AG20443 (cell line): ENCODE measurements at regions not wholly inside any gene's neighbourhood (a gene's known extent, or its start where the extent isn't known, plus 50 kb on each side); places are given as distances from the start of the nearest gene placed in this dataset.
A peak's percentile ranks its signal among the peaks of the same experiment; 100 is the strongest.

ENCODE experiments used
- DNase-seq: peaks from one replicate; pipeline ENCODE4 v3.0.0; 2012; ENCODE audit warnings: low spot score, mixed read lengths

GRCh38 chr9:117860849-117861248 is 156.6 kb downstream of the TLR4 start:
- peak; percentile 20 for DNase-seq

- DNase-seq: no peak
Observed at GRCh38 chr9:117864385-117865057, 160.3 kb downstream of the TLR4 start.

- no peak for DNase-seq
Observed at GRCh38 chr9:117868594-117868993, 164.4 kb downstream of the TLR4 start.

GRCh38 chr9:117869287-117869686 is 165.1 kb downstream of the TLR4 start:
- DNase-seq: no peak

- DNase-seq: no peak
Observed at GRCh38 chr9:117869712-117870111, 165.5 kb downstream of the TLR4 start.

- no peak for DNase-seq
Observed at GRCh38 chr9:117873664-117874063, 169.5 kb downstream of the TLR4 start.

- DNase-seq: no peak
Observed at GRCh38 chr9:117875886-117876285, 171.7 kb downstream of the TLR4 start.

- DNase-seq: no peak
Observed at GRCh38 chr9:117882171-117882570, 178.0 kb downstream of the TLR4 start.

- no peak for DNase-seq
Observed at GRCh38 chr9:117886616-117887015, 182.4 kb downstream of the TLR4 start.

- DNase-seq: no peak
Observed at GRCh38 chr9:117887383-117887782, 183.2 kb downstream of the TLR4 start.

GRCh38 chr9:117887941-117888340 is 183.7 kb downstream of the TLR4 start:
- no peak for DNase-seq

GRCh38 chr9:117903453-117903852 is 199.2 kb downstream of the TLR4 start:
- no peak for DNase-seq

GRCh38 chr9:117906763-117907162 is 202.6 kb downstream of the TLR4 start:
- no peak for DNase-seq

- no peak for DNase-seq
Observed at GRCh38 chr9:117907420-117907819, 203.2 kb downstream of the TLR4 start.

GRCh38 chr9:117916291-117916690 is 212.1 kb downstream of the TLR4 start:
- DNase-seq: no peak

- no peak for DNase-seq
Observed at GRCh38 chr9:117917873-117918272, 213.7 kb downstream of the TLR4 start.

- no peak for DNase-seq
Observed at GRCh38 chr9:117919538-117919937, 215.3 kb downstream of the TLR4 start.

- DNase-seq: no peak
Observed at GRCh38 chr9:117926031-117926658, 221.9 kb downstream of the TLR4 start.

GRCh38 chr9:117927354-117927753 is 223.2 kb downstream of the TLR4 start:
- DNase-seq: no peak

- DNase-seq: no peak
Observed at GRCh38 chr9:117929868-117930267, 225.7 kb downstream of the TLR4 start.

- no peak for DNase-seq
Observed at GRCh38 chr9:117932585-117932984, 228.4 kb downstream of the TLR4 start.

- DNase-seq: no peak
Observed at GRCh38 chr9:117936185-117937130, 232.3 kb downstream of the TLR4 start.

- DNase-seq: no peak
Observed at GRCh38 chr9:117938086-117938485, 233.9 kb downstream of the TLR4 start.
